Astrocyte (in vitro differentiated cells and primary cell): ENCODE measurements at regions not wholly inside any gene's neighbourhood (a gene's known extent, or its start where the extent isn't known, plus 50 kb on each side); places are given as distances from the start of the nearest gene placed in this dataset.

Experiments used
- DNase-seq: peaks from one replicate; pipeline ENCODE4 v3.0.0-alpha.2; 2010; ENCODE audit warnings: low read depth
- FAIRE-seq: peaks from 2 replicates; lab custom pipeline; 2011; peaks lifted over from hg19 to GRCh38; lab: Jason Lieb, UNC
- H2AFZ ChIP-seq: 2 replicates; pipeline ENCODE4 v1.6.0; 2012; ENCODE audit warnings: low read depth, low read length, inconsistent platforms
- H3K27ac ChIP-seq: 2 replicates; pipeline ENCODE4 v1.5.1; 2011; ENCODE audit warnings: low read depth, low read length, inconsistent platforms
- H3K27me3 ChIP-seq: 2 replicates; pipeline ENCODE4 v1.6.0; 2011; ENCODE audit warnings: low read length, inconsistent platforms; ENCODE audit not compliant: insufficient read depth
- H3K36me3 ChIP-seq: 2 replicates; pipeline ENCODE4 v1.5.1; 2011; ENCODE audit warnings: low read length, inconsistent platforms; ENCODE audit not compliant: insufficient read depth
- H3K4me1 ChIP-seq: 2 replicates; pipeline ENCODE4 v1.5.1; 2011; ENCODE audit warnings: low read length, inconsistent platforms; ENCODE audit not compliant: insufficient read depth
- H3K4me2 ChIP-seq: 2 replicates; pipeline ENCODE4 v1.6.0; 2012; ENCODE audit warnings: low read length, inconsistent platforms
- H3K4me3 ChIP-seq: 2 replicates; pipeline ENCODE4 v1.5.1; 2011; ENCODE audit warnings: low read depth, mild to moderate bottlenecking, low read length, inconsistent platforms; ENCODE audit not compliant: insufficient read depth
- H3K79me2 ChIP-seq: 2 replicates; pipeline ENCODE4 v1.6.0; 2012; ENCODE audit warnings: mild to moderate bottlenecking, low read length, inconsistent platforms; ENCODE audit not compliant: insufficient read depth
- H3K9ac ChIP-seq: 2 replicates; pipeline ENCODE4 v1.6.0; 2012; ENCODE audit warnings: mild to moderate bottlenecking, low read length, inconsistent platforms
- H3K9me3 ChIP-seq: 2 replicates; pipeline ENCODE4 v1.5.1; 2012; ENCODE audit warnings: low read depth, mild to moderate bottlenecking, low read length, inconsistent platforms; ENCODE audit not compliant: insufficient read depth
- H4K20me1 ChIP-seq: 2 replicates; pipeline ENCODE4 v1.6.0; 2012; ENCODE audit warnings: low read length, inconsistent platforms; ENCODE audit not compliant: insufficient read depth
- H3K27ac Mint-ChIP-seq: one replicate; pipeline ENCODE4 v1.8.0; 2021; ENCODE audit warnings: mild to moderate bottlenecking, mixed read lengths; ENCODE audit not compliant: unreplicated experiment
- H3K27me3 Mint-ChIP-seq: one replicate; pipeline ENCODE4 v1.8.0; 2021; ENCODE audit warnings: low read depth, mixed read lengths; ENCODE audit not compliant: unreplicated experiment
- H3K36me3 Mint-ChIP-seq: one replicate; pipeline ENCODE4 v1.8.0; 2021; ENCODE audit warnings: low read depth, mixed read lengths; ENCODE audit not compliant: unreplicated experiment
- H3K4me1 Mint-ChIP-seq: one replicate; pipeline ENCODE4 v1.8.0; 2021; ENCODE audit warnings: low read depth, mixed read lengths; ENCODE audit not compliant: unreplicated experiment
- H3K4me3 Mint-ChIP-seq: one replicate; pipeline ENCODE4 v1.8.0; 2021; ENCODE audit warnings: mild to moderate bottlenecking, moderate library complexity, mixed read lengths; ENCODE audit not compliant: unreplicated experiment
- H3K9me3 Mint-ChIP-seq: one replicate; pipeline ENCODE4 v1.8.0; 2021; ENCODE audit warnings: mild to moderate bottlenecking, mixed read lengths; ENCODE audit not compliant: unreplicated experiment
- EZH2 ChIP-seq: IDR thresholded peaks from 2 replicates; pipeline ENCODE4 v1.6.1; 2012; ENCODE audit warnings: mild to moderate bottlenecking, low read length, inconsistent platforms; ENCODE audit not compliant: insufficient read depth
- TF ChIP-seq, protein P1 (sequence below): IDR thresholded peaks from 2 replicates; pipeline ENCODE4 v1.5.1; 2011; ENCODE audit warnings: low read depth, mild to moderate bottlenecking, inconsistent platforms, low read length, moderate library complexity; ENCODE audit not compliant: insufficient read depth

DNA sequence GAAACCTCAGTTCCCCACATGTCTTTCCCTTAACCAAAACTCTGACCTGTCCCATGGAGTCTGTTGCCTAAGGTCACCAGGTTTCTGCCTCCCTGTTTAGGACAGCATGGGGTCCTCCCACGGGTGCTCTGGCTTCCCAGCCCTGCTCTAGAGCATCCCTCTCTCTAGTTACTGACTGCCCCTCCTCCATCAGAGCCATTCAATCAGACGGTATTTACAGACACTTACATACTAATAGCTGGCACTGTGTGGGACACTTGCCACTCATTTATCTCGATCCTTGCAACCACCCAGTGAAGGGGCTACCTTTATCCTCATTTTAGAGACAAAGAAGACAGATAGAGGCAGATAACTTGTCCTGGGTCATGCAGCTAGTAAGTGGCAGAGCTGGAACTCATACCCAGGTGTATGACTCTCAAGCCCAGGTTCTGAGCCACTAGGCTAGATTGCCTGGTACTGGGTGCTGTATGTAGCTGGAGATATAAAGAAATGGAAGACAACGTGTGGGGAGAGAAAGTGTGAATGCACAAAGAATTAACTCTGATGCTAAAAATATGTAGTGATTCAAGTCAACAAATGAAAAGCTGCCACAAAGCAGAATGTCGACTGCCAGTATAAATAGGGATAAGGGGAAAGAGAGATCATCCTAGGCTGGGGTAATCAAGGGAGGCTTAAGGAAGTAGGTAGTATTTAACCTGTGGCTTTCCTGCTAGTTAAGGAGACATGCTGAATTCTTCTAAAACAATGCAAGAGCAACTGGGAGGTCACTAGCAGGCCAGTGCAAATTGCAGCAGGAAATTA lies 52.5 kb upstream of the PDE8B start:
- H3K27ac ChIP-seq: no peak overlapping the region
- no peaks in the 10 kb centered on the region for H3K4me1 ChIP-seq
- no peaks in the 10 kb centered on the region for H4K20me1 ChIP-seq
- Mint-ChIP-seq H3K4me1 (no peaks in the 10 kb centered on the region), H3K4me3 (no peak overlapping the region), H3K27ac (no peak overlapping the region), H3K27me3 (peaks cover 17% of the 10 kb centered on the region), H3K36me3 (no peaks in the 10 kb centered on the region), H3K9me3 (no peaks in the 10 kb centered on the region)
- FAIRE-seq: no peak
- H3K9ac ChIP-seq: no peak overlapping the region
- H3K4me3 ChIP-seq: no peak overlapping the region
- TF ChIP-seq EZH2: no peak
- TF ChIP-seq, protein P1, sequence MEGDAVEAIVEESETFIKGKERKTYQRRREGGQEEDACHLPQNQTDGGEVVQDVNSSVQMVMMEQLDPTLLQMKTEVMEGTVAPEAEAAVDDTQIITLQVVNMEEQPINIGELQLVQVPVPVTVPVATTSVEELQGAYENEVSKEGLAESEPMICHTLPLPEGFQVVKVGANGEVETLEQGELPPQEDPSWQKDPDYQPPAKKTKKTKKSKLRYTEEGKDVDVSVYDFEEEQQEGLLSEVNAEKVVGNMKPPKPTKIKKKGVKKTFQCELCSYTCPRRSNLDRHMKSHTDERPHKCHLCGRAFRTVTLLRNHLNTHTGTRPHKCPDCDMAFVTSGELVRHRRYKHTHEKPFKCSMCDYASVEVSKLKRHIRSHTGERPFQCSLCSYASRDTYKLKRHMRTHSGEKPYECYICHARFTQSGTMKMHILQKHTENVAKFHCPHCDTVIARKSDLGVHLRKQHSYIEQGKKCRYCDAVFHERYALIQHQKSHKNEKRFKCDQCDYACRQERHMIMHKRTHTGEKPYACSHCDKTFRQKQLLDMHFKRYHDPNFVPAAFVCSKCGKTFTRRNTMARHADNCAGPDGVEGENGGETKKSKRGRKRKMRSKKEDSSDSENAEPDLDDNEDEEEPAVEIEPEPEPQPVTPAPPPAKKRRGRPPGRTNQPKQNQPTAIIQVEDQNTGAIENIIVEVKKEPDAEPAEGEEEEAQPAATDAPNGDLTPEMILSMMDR: no peak
- no peaks in the 10 kb centered on the region for H3K36me3 ChIP-seq
- no peaks in the 10 kb centered on the region for H3K27me3 ChIP-seq
- no peak for DNase-seq
- no peaks in the 10 kb centered on the region for H3K9me3 ChIP-seq
- no peaks in the 10 kb centered on the region for H3K79me2 ChIP-seq
- H2AFZ ChIP-seq: no peak overlapping the region
- no peak overlapping the region for H3K4me2 ChIP-seq

GRCh38 chr5:77156379-77156778 lies 54.1 kb upstream of the PDE8B start:
- Mint-ChIP-seq H3K27me3 (peaks cover 17% of the 10 kb centered on the region), H3K27ac (no peak overlapping the region), H3K4me1 (no peaks in the 10 kb centered on the region), H3K36me3 (no peaks in the 10 kb centered on the region), H3K9me3 (no peaks in the 10 kb centered on the region), H3K4me3 (no peak overlapping the region)
- no peak overlapping the region for H3K4me3 ChIP-seq
- H3K4me1 ChIP-seq: no peaks in the 10 kb centered on the region
- no peaks in the 10 kb centered on the region for H4K20me1 ChIP-seq
- no peak overlapping the region for H3K27ac ChIP-seq
- no peak overlapping the region for H3K9ac ChIP-seq
- H2AFZ ChIP-seq: no peak overlapping the region
- H3K79me2 ChIP-seq: no peaks in the 10 kb centered on the region
- FAIRE-seq (no peak), DNase-seq (no peak)
- no peaks in the 10 kb centered on the region for H3K36me3 ChIP-seq
- no peaks in the 10 kb centered on the region for H3K27me3 ChIP-seq
- no peak for TF ChIP-seq EZH2
- TF ChIP-seq, protein P1: no peak
- H3K9me3 ChIP-seq: no peaks in the 10 kb centered on the region
- H3K4me2 ChIP-seq: no peak overlapping the region

- Histone ChIP-seq H3K4me1 (no peaks in the 10 kb centered on the region), H3K9ac (no peak overlapping the region), H3K4me3 (no peak overlapping the region), H3K36me3 (no peaks in the 10 kb centered on the region), H3K4me2 (no peak overlapping the region), H3K27me3 (peaks cover 3% of the 10 kb centered on the region), H2AFZ (no peak overlapping the region), H4K20me1 (no peaks in the 10 kb centered on the region), H3K27ac (no peak overlapping the region), H3K79me2 (no peaks in the 10 kb centered on the region), H3K9me3 (no peaks in the 10 kb centered on the region)
- no peaks in the 10 kb centered on the region for H3K36me3 Mint-ChIP-seq
- H3K27me3 Mint-ChIP-seq: peaks cover 20% of the 10 kb centered on the region
- no peak for TF ChIP-seq EZH2
- TF ChIP-seq, protein P1: no peak
- DNase-seq (no peak), FAIRE-seq (no peak)
- no peaks in the 10 kb centered on the region for H3K9me3 Mint-ChIP-seq
- H3K27ac Mint-ChIP-seq: no peak overlapping the region
- no peak overlapping the region for H3K4me3 Mint-ChIP-seq
- H3K4me1 Mint-ChIP-seq: no peaks in the 10 kb centered on the region
These were observed 55.2 kb upstream of the PDE8B start for GRCh38 chr5:77155179-77155785.
